ENCODE measurements at regions not wholly inside any gene's neighbourhood (a gene's known extent, or its start where the extent isn't known, plus 50 kb on each side); places are given as distances from the start of the nearest gene placed in this dataset.
A peak's percentile ranks its signal among the peaks of the same experiment; 100 is the strongest.

DNA sequence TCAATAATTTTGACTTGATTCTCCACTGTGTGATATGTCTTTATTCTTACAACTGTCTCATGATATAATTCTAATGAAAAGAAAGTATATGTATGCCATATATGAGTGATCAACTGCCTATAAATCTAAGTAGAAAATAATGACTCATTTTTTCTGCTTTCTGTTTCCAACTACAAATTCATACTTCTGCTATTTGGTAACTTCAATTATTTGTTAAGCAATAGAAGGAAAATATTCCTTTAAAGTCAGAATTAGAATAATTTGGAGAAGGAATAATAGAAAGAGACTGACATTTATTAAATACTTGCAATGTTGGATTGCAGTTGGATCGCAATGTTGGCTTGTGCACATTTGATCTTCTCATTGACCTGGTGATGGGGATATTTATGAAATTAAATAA lies 204.2 kb upstream of the PACRGL start:
- H3K4me1 ChIP-seq: no peaks in the 10 kb centered on the region
- TF ChIP-seq, protein P1, sequence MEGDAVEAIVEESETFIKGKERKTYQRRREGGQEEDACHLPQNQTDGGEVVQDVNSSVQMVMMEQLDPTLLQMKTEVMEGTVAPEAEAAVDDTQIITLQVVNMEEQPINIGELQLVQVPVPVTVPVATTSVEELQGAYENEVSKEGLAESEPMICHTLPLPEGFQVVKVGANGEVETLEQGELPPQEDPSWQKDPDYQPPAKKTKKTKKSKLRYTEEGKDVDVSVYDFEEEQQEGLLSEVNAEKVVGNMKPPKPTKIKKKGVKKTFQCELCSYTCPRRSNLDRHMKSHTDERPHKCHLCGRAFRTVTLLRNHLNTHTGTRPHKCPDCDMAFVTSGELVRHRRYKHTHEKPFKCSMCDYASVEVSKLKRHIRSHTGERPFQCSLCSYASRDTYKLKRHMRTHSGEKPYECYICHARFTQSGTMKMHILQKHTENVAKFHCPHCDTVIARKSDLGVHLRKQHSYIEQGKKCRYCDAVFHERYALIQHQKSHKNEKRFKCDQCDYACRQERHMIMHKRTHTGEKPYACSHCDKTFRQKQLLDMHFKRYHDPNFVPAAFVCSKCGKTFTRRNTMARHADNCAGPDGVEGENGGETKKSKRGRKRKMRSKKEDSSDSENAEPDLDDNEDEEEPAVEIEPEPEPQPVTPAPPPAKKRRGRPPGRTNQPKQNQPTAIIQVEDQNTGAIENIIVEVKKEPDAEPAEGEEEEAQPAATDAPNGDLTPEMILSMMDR (IDR thresholded peaks at IDR 0.05): no peak
- intact Hi-C loops (cut with DNase I): no loop called here
- DNase-seq: no peak
- H3K36me3 ChIP-seq: no peaks in the 10 kb centered on the region
- no peaks in the 10 kb centered on the region for H3K9me3 ChIP-seq
- no peak for ATAC-seq
- H3K4me3 ChIP-seq: no peak overlapping the region
- no peaks in the 10 kb centered on the region for H3K27me3 ChIP-seq
- H3K27ac ChIP-seq: no peak overlapping the region

DNA sequence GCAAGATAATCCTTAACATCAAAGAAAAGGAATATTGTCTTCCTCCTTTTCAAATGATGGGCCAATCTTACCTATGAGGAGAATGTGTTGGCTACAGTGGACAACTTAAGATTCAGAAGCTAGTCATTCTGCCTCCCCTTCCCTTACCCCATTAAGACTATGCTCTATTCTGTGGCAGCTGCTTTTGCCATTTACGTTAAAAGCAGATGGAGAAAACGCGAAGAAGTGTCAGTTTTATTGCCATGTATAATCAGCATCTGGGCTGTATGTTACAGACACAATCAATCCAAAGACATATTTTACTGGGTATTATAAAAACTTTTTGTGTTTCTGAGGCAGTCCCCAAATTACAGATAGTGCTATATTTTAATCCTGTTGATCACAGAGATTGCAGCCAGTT lies 196.1 kb upstream of the PACRGL start:
- no peaks in the 10 kb centered on the region for H3K36me3 ChIP-seq
- H3K4me1 ChIP-seq: no peaks in the 10 kb centered on the region
- intact Hi-C loops (cut with DNase I): no loop called here
- TF ChIP-seq, protein P1 (IDR thresholded peaks at IDR 0.05): no peak
- no peak for DNase-seq
- no peaks in the 10 kb centered on the region for H3K27me3 ChIP-seq
- ATAC-seq: no peak
- no peak overlapping the region for H3K27ac ChIP-seq
- H3K9me3 ChIP-seq: no peaks in the 10 kb centered on the region
- no peak overlapping the region for H3K4me3 ChIP-seq

DNA sequence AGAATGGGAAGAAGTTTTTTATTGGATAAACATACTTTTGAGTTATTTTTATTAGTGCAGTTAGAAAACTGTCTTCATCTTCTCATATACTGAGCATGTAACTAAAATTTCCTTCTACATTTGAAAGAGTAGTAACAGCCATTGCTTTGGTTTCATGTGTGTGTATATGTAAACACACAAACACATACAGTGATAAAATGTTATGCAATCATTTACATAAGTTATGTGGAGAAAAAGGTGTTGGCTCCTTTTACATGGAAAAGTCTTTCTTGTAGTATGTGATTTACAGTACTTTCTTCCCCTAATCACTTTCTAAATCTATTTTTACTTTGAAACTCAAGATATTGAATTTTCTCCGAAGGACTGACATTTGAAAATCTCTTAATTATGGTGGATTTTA lies 194.3 kb upstream of the PACRGL start:
- DNase-seq: no peak
- Histone ChIP-seq H3K36me3 (no peaks in the 10 kb centered on the region), H3K27ac (no peak overlapping the region), H3K4me3 (no peak overlapping the region), H3K27me3 (no peaks in the 10 kb centered on the region), H3K4me1 (no peaks in the 10 kb centered on the region), H3K9me3 (no peaks in the 10 kb centered on the region)
- TF ChIP-seq, protein P1 (IDR thresholded peaks at IDR 0.05): no peak
- intact Hi-C loops (cut with DNase I): no loop called here
- ATAC-seq: no peak

DNA sequence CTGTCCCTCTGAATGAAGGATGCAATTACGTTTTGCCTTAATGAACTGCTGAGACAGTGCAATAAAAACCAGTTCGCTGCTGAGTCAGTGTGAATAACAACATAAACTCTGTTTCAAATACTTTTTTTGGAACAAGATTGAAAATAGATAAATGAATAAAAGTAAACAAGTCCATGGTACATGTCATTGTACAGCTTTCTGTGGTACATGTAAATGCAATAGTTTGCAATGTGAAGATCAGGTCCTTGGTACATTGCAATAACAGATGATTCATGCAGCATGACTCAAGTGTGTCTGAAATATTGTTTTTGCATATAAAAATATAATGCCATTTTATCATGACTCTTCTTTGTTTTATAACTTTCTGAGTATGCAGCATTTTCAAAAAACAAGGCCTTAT lies 193.4 kb upstream of the PACRGL start:
- no peaks in the 10 kb centered on the region for H3K27me3 ChIP-seq
- no peaks in the 10 kb centered on the region for H3K4me1 ChIP-seq
- no peaks in the 10 kb centered on the region for H3K36me3 ChIP-seq
- TF ChIP-seq, protein P1 (IDR thresholded peaks at IDR 0.05): no peak
- intact Hi-C loops (cut with DNase I): no loop called here
- H3K9me3 ChIP-seq: no peaks in the 10 kb centered on the region
- no peak overlapping the region for H3K27ac ChIP-seq
- DNase-seq (no peak), ATAC-seq (peak; percentile 21)
- no peak overlapping the region for H3K4me3 ChIP-seq

DNA sequence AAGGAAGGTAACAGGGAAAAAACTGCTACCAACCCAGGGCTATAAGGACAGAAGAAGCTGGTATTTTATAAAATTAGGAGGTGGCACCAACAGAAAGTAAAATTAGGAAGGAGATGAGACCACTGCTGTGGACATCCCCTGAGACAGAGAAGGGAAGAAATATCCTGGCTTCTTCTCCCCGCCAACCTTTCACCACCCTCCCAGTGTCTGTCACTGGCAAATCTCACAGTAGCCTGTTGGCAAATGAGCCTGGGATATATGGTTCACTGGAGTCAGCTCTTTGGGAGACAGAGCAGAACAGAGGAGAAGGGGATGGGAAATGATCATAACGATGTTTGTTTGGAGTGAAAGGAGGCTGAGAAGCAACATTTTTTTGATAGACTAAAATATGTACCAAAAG lies 190.9 kb upstream of the PACRGL start:
- TF ChIP-seq, protein P1 (IDR thresholded peaks at IDR 0.05): no peak
- Histone ChIP-seq H3K36me3 (no peaks in the 10 kb centered on the region), H3K4me1 (no peaks in the 10 kb centered on the region), H3K27ac (no peak overlapping the region), H3K9me3 (no peaks in the 10 kb centered on the region), H3K4me3 (no peak overlapping the region), H3K27me3 (no peaks in the 10 kb centered on the region)
- ATAC-seq: no peak
- intact Hi-C loops (cut with DNase I): no loop called here
- DNase-seq: no peak

Measured in left lung (tissue), 4 donors.